HG03354 (cell line): ENCODE measurements at regions not wholly inside any gene's neighbourhood (a gene's known extent, or its start where the extent isn't known, plus 50 kb on each side); places are given as distances from the start of the nearest gene placed in this dataset.
A peak's percentile ranks its signal among the peaks of the same experiment; 100 is the strongest.

ENCODE experiments used
- ATAC-seq: cut with Tn5 transposase; IDR thresholded peaks from one replicate; pipeline ENCODE4 v1.9.1; 2021; ENCODE audit warnings: mild to moderate bottlenecking; ENCODE audit not compliant: unreplicated experiment, poor library complexity, severe bottlenecking

DNA sequence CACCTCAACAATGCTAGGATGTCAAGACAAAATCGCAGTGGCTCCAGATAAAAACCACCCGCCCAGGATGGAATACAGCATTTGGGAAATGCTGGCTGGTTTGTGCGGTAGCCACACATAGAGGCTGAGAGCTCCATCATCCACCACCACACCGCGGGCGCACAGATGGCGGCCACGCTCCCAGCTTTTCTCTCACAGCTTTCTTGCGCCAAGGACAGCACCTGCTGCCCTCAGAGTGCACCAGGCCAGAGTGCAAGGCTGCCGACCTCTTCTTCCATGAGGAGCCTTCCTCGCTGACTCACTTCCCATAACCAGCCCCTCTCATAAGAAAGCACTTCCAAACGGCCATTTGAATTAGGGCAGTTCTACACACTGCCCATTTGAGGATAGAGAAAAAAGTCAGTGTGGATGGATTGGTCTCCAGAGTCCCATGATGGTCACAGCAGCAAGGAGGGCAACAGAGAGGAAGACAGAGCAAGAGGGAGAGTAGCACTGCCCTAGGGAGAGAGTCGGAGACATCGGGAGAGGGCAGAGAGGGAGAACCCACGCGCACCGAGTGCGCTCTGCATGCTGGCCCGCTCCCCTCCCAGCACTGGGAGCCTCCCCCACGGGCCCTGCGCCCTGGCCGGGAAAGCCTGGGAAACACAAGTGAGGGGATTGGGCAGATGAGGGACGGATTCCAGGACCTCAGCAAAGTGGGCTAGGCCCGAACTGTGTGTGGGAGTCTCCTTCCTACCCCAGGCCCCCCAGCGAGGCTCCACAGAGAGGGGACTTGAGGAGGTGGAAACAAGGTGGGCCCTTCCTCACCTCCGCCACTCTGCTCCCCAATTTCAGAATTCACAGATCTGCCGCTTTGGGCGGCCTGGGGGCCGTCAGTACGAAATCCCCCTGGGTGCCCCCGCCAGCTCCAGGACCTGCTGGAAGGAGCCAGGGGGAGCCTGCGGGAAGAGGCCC lies 156.9 kb downstream of the USP12 start:
- no peak for ATAC-seq

GRCh38 chr13:27012482-27013197 lies 159.0 kb downstream of the USP12 start:
- no peak for ATAC-seq

DNA sequence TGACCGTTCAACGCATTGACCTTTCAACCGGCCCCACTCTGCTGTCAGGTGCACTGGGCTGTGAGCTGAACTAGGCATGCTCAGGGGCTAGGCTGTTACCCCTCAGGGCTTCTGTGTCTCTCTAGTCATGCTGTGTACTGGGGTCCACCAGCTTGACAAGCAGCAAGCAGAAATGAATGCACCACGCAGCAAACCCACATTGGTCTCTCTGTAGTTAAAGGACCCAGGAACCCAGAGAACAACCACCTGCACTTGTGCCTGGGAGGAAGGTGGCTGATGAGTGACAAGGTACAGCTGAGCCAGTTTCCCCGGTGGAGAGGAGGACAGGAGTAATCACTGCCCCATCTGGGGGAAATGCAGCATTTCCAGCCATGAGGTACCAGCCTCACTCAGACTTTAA lies 159.9 kb downstream of the USP12 start:
- ATAC-seq, result no peak

- no peak for ATAC-seq
These were observed 162.9 kb downstream of the USP12 start for GRCh38 chr13:27008733-27009132.

GRCh38 chr13:27007166-27007565 lies 164.4 kb downstream of the USP12 start:
- no peak for ATAC-seq

DNA sequence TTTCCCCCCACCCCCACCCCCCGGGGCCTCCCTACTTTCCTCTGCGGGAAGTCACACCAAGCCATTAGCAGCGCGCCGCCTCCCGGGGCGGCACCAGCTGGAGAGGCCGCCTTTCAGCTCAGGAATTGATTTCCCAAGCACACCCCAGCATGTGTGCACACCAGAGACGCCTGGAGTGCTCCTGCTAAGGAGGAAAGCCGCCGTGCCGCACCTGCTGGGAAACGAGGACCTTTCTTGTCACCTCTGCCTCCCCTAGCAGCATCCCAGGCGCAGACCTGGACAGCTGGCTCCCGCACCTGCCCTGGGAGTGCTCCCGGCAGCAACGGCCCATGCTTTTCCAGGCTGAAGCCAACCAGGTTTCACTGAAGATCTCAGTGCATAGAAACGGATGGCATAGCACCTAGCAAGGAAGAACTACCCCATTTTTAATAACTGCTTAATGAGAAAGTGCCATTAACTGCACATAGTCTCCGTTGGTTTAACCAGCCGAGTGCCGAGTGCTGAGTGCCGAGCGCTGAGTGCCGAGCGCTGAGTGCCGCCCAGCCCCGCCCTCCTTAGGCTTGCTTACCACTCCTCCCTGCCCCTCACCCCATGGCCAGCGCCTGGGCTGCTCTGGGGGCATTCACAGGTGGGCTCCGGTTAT lies 165.0 kb downstream of the USP12 start:
- no peak for ATAC-seq

- no peak for ATAC-seq
These were observed 165.6 kb downstream of the USP12 start for GRCh38 chr13:27005976-27006518.

DNA sequence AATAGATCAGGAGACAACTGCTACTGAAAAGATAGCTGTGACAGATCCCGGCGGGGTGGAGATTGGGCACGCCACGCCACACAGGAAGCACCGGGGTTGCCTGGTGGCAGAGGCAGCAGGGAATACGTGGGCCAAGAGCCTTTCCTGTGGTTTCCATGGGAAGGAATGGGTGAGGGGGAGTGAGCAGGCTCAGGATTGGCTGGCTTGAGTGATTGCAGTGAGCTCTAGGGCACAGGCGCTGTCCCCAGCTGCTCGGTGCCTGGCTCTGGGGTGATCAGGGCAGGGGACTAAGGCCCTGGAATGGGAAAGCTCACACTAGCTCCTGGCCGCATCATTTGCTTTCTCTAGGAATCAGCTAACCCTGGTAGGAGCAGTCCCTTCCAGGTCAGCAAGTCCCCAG lies 166.1 kb downstream of the USP12 start:
- no peak for ATAC-seq

DNA sequence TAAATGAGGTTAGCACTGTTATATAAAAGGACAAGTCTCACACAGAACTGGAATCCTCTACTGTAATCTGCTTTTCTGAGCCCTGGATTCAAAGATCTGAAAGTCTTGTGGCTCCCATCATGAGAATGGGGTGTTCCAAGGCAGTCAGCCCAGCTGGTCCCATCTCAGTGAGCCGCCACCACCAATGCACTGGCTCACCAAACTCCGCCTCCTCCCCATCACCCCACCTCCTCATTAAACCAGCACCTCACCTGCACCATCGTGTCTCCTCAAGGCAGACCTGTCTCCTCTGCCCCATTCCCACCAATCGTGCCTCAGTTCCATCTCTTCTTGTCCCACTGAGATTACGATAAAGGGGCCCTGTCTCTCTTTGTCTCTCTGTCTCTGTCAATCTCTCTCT lies 166.7 kb downstream of the USP12 start:
- ATAC-seq, result no peak

DNA sequence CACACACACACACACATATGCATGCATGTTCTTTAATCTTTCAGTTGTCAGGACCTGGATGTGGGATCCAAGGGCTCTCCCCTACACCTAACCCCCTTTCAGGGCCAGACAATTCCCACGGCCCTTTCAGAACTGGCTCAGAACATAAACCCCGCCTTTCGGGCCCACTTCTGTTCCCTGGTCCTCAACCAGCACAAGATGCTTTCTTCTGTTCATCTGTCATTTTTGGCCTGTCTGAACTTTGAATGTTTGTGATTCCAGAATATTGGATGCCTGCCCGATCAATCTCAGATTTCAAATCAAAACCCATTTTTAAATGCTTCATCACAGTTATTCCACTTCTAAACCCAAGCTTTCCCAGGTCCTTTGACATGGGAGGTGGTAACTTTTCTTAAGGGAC lies 167.3 kb downstream of the USP12 start:
- no peak for ATAC-seq

DNA sequence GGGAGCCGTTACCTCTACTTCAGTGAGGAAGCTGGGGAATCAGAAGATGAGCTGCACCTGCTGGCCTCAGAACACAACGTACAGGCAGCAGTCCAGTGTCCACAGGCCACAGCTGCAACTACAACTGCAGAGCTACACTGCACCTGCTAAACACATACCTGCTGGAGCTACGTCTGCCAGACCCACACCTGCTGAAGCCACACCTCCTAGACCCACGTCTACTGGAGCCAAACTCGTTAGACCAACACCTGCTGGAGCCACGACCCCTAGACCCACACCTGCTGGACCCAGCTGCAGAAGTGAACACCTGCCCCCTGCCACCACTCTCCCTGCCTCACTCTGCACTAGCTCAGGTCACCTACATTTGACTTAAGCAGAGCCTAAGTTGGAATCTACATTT lies 169.9 kb downstream of the USP12 start:
- no peak for ATAC-seq

GRCh38 chr13:27000686-27001085 lies 170.9 kb downstream of the USP12 start:
- ATAC-seq, result no peak

- no peak for ATAC-seq
These were observed 172.1 kb downstream of the USP12 start for GRCh38 chr13:26999499-26999898.

DNA sequence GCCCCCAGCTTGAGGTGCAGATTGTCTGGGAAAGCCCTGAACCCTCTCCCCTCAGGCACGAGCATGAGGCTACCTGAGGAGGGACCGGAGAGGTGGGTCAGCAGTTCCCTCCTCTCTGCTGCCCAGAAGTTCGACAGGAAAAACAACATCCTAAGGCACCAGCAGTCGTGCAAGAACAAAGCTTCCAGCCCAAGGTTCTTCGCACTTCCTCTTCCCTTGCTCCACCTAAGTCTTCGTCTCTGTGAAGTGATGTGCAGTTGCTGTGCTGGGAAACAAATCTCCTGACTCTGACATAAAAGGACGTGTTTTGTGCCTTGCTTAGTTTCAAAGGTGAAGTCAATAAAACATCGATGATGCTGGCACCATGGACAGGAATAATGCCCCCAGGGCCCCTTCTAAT lies 173.3 kb downstream of the USP12 start:
- ATAC-seq, result no peak

GRCh38 chr13:26996965-26997752 lies 174.5 kb downstream of the USP12 start:
- ATAC-seq, result peak; percentile 87

DNA sequence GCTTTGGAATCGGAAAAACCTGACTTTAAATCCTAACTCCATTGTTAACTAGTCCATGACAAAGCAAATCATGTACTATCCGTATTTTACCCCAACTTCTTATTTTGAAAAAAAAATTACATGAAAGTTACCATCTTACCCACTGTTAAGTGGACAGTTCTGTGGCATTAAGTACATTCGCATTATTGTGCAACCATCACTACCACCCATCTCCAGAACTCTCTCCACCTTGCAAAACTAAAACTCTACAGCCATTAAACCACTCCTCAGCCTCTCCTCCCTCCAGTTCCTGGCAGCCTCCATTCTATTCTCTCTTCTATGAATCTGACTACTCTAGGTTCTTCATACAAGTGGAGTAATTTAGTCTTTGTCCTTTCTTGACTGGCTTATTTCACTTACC lies 176.5 kb downstream of the USP12 start:
- no peak for ATAC-seq

- no peak for ATAC-seq
These were observed 177.8 kb downstream of the USP12 start for GRCh38 chr13:26993780-26994179.

GRCh38 chr13:26992951-26993719 lies 178.5 kb downstream of the USP12 start:
- no peak for ATAC-seq
